ENCODE measurements at regions not wholly inside any gene's neighbourhood (a gene's known extent, or its start where the extent isn't known, plus 50 kb on each side); places are given as distances from the start of the nearest gene placed in this dataset.

DNA sequence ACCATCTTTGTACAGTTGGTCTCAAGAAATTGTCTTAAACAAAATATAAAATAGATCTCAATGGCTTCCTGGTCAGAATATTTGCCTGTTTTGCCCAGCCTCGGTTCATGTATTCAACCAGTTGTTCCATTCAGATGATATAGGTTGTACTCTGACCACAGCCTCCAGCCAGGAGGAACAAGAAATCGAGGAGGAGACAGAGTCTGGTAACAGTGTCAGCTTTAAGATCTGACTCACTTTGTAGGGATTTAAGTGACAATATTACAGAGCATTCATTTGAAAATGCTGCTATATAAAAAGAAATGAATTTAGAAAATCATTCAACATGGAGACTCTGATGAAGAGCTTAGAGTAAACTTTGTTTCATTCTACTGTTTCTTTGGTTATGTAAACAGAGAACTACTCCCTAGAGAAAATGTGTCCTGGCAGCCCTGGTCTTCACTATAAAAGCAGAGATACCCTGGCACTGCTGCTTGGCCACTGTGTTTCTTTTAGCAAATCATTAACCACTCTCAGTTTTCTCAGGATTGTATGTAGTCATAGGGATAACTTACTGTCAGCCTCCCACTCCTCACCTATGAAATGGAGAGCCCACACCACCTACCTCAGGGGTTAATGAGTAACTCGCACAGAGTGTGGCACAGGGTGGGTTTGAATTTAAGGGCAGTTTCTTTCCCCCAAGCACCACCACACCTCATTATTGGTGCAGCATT lies 53.5 kb downstream of the PAGE2 start:
- WGBS (ENCODE audit: insufficient coverage): 57% methylated on average over 2 of the region's 3 CpGs
- no peaks in the 10 kb centered on the region for H3K9me3 ChIP-seq (replicated peaks; ENCODE audit: control insufficient read depth, low read depth, low read length)
- peaks cover 2% of the 10 kb centered on the region for H3K27me3 ChIP-seq (ENCODE audit: control insufficient read depth, insufficient read depth, low read length)

DNA sequence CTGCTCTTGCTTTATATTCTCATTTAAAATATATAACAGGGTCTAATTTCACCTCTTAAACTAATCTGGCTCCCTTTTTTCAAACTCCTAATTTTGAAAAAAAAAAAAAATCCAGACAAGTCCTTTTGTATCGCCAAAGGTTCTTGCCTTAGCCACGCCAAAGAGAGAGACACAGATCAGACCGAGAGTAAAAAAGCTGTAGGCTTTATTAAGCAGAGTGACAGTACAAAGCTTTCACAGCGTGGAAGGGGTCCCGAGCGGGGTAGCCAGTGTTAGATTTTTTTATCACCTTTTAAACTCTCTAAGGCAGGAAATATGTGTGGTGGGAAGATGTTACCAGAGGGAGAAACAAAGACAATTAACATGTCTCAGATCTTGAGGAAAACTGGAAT lies 54.1 kb downstream of the PAGE2 start:
- DNase-seq: no peak
- no peak overlapping the region for H3K4me3 ChIP-seq (ENCODE audit: low read length)
- H3K9me3 ChIP-seq (replicated peaks; ENCODE audit: control insufficient read depth, low read depth, low read length): no peaks in the 10 kb centered on the region
- H3K4me1 ChIP-seq (ENCODE audit: control insufficient read depth, insufficient read depth, low read length): no peaks in the 10 kb centered on the region
- H3K27me3 ChIP-seq (ENCODE audit: control insufficient read depth, insufficient read depth, low read length): peaks cover 2% of the 10 kb centered on the region
- no peak overlapping the region for H3K27ac ChIP-seq (ENCODE audit: low read length)
- 41% methylated on average over 3 of the region's 6 CpGs for WGBS (ENCODE audit: insufficient coverage)
- no peaks in the 10 kb centered on the region for H3K36me3 ChIP-seq (ENCODE audit: control insufficient read depth, insufficient read depth, low read length)

More for the DNA sequence above, 53.5 kb downstream of the PAGE2 start:
- no peak for DNase-seq
- H3K4me3 ChIP-seq (ENCODE audit: low read length): no peak overlapping the region
- no peaks in the 10 kb centered on the region for H3K36me3 ChIP-seq (ENCODE audit: control insufficient read depth, insufficient read depth, low read length)
- no peaks in the 10 kb centered on the region for H3K4me1 ChIP-seq (ENCODE audit: control insufficient read depth, insufficient read depth, low read length)
- H3K27ac ChIP-seq (ENCODE audit: low read length): no peak overlapping the region

DNA sequence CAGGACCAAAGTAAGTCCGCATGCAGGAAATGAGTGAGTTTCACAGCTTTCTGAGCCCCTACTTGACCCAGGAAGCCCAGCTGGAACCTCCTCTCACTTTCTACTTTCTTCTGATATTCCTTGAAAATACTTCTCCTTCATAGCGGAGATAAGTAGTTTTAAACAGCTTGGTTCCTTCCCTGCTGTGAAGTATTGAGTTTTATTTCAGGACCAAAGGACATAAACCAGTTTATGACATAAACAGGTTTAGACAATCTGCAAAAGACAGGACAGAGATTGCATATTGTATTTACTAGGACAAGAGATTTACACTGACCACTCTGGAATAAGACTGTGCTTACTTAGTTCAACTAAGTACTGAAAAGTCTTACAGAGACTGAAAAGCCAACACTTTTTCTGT lies 54.8 kb downstream of the PAGE2 start:
- no peak for DNase-seq
- no peaks in the 10 kb centered on the region for H3K4me1 ChIP-seq (ENCODE audit: control insufficient read depth, insufficient read depth, low read length)
- WGBS (ENCODE audit: insufficient coverage): no CpG with 5 or more reads among the region's 2 CpGs
- no peaks in the 10 kb centered on the region for H3K36me3 ChIP-seq (ENCODE audit: control insufficient read depth, insufficient read depth, low read length)
- H3K27me3 ChIP-seq (ENCODE audit: control insufficient read depth, insufficient read depth, low read length): peaks cover 2% of the 10 kb centered on the region
- no peaks in the 10 kb centered on the region for H3K9me3 ChIP-seq (replicated peaks; ENCODE audit: control insufficient read depth, low read depth, low read length)
- H3K27ac ChIP-seq (ENCODE audit: low read length): no peak overlapping the region
- no peak overlapping the region for H3K4me3 ChIP-seq (ENCODE audit: low read length)

DNA sequence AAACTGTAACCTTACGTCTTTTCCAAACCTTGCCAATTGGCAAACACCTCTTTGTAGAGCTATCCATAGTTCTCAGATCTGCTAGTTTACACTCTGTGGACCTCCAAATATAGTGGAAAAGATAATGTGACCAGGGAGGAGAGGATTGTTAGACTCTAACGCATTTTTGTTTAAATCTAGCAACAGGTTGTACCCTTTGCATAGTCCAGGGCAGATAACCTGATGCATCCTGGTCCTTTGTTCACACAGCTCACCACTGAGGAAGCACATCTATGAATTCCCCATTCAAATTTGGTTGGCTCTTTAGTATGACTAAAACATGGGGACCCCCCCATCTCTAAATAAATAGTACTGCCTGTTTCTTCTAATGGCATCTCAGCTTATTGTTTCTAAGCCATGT lies 55.9 kb downstream of the PAGE2 start:
- no peaks in the 10 kb centered on the region for H3K36me3 ChIP-seq (ENCODE audit: control insufficient read depth, insufficient read depth, low read length)
- no peak for DNase-seq
- no peak overlapping the region for H3K27ac ChIP-seq (ENCODE audit: low read length)
- no peak overlapping the region for H3K4me3 ChIP-seq (ENCODE audit: low read length)
- no peaks in the 10 kb centered on the region for H3K27me3 ChIP-seq (ENCODE audit: control insufficient read depth, insufficient read depth, low read length)
- whole genome bisulfite sequencing (ENCODE audit: insufficient coverage): no CpG with 5 or more reads among the region's 2 CpGs
- no peaks in the 10 kb centered on the region for H3K4me1 ChIP-seq (ENCODE audit: control insufficient read depth, insufficient read depth, low read length)
- H3K9me3 ChIP-seq (replicated peaks; ENCODE audit: control insufficient read depth, low read depth, low read length): no peaks in the 10 kb centered on the region

DNA sequence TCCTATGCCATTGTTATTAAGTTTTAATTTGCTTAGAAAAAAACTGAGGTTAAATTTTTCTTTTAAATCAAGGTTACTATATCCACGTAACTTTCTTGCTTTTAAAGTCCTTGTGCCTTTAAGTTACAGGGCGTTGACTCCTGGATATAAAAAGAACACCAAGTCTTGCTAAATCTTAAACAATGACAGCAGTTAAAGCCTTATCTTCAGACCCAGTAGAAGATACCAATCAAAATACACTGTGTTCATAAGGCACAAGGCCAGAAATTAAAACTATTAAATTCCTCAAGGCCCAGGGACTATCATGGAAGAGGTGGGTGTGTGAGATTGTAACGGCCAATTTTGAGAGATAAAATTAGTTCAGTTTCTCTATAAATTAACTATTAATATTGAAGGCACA lies 60.4 kb downstream of the PAGE2 start:
- Histone ChIP-seq H3K36me3 (ENCODE audit: control insufficient read depth, insufficient read depth, low read length) (no peaks in the 10 kb centered on the region), H3K27ac (ENCODE audit: low read length) (no peak overlapping the region), H3K9me3 (replicated peaks; ENCODE audit: control insufficient read depth, low read depth, low read length) (no peaks in the 10 kb centered on the region), H3K4me1 (ENCODE audit: control insufficient read depth, insufficient read depth, low read length) (no peaks in the 10 kb centered on the region), H3K4me3 (ENCODE audit: low read length) (no peak overlapping the region), H3K27me3 (ENCODE audit: control insufficient read depth, insufficient read depth, low read length) (peaks cover 2% of the 10 kb centered on the region)
- WGBS (ENCODE audit: insufficient coverage): no CpG with 5 or more reads among the region's 3 CpGs
- no peak for DNase-seq

DNA sequence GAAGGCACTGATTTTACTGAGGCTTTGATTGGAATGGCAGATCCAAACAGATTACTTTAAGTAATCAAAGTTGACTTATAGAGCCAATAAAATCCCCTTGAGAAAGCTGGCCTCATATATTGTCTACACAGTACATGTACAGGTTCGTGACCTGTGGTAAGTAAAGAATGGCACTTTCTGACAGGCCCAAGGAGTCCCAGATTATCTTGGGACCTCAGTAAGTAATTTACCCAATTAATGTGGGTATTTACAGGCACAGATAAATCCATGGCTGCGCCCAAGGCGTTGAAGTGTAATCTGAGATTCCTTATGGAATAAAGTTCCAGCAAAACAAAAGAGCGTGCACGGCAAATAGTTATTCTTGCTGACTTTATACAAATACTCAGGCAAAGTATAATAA lies 62.4 kb downstream of the PAGE2 start:
- Histone ChIP-seq H3K27me3 (ENCODE audit: control insufficient read depth, insufficient read depth, low read length) (peaks cover 2% of the 10 kb centered on the region), H3K27ac (ENCODE audit: low read length) (no peak overlapping the region), H3K4me3 (ENCODE audit: low read length) (no peak overlapping the region), H3K9me3 (replicated peaks; ENCODE audit: control insufficient read depth, low read depth, low read length) (no peaks in the 10 kb centered on the region), H3K36me3 (ENCODE audit: control insufficient read depth, insufficient read depth, low read length) (no peaks in the 10 kb centered on the region), H3K4me1 (ENCODE audit: control insufficient read depth, insufficient read depth, low read length) (no peaks in the 10 kb centered on the region)
- DNase-seq: no peak
- WGBS (ENCODE audit: insufficient coverage): no CpG with 5 or more reads among the region's 5 CpGs

DNA sequence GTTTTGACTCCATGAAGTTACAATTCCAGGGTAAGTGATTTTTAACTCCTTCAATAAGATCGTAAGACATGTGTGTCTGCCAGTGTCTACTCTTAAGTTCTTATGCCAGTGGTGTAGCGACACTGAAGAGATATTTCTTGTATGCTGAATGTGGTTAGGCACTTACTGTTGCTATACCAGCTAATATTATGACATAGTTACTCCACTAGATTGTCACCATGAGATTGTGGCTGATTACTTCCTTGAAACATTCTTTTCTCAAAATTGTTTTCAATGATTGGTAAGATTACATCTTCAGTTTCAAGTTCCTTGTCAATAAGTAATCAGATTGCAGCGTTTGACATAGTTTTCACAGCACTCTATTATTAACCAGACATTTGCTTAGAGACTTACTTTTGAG lies 60.6 kb upstream of the PAGE5 start:
- no CpG with 5 or more reads among the region's 3 CpGs for WGBS (ENCODE audit: insufficient coverage)
- DNase-seq: no peak
- Histone ChIP-seq H3K27me3 (ENCODE audit: control insufficient read depth, insufficient read depth, low read length) (peaks cover 15% of the 10 kb centered on the region), H3K4me3 (ENCODE audit: low read length) (no peak overlapping the region), H3K9me3 (replicated peaks; ENCODE audit: control insufficient read depth, low read depth, low read length) (no peaks in the 10 kb centered on the region), H3K36me3 (ENCODE audit: control insufficient read depth, insufficient read depth, low read length) (no peaks in the 10 kb centered on the region), H3K27ac (ENCODE audit: low read length) (no peak overlapping the region), H3K4me1 (ENCODE audit: control insufficient read depth, insufficient read depth, low read length) (peaks cover 6% of the 10 kb centered on the region)

DNA sequence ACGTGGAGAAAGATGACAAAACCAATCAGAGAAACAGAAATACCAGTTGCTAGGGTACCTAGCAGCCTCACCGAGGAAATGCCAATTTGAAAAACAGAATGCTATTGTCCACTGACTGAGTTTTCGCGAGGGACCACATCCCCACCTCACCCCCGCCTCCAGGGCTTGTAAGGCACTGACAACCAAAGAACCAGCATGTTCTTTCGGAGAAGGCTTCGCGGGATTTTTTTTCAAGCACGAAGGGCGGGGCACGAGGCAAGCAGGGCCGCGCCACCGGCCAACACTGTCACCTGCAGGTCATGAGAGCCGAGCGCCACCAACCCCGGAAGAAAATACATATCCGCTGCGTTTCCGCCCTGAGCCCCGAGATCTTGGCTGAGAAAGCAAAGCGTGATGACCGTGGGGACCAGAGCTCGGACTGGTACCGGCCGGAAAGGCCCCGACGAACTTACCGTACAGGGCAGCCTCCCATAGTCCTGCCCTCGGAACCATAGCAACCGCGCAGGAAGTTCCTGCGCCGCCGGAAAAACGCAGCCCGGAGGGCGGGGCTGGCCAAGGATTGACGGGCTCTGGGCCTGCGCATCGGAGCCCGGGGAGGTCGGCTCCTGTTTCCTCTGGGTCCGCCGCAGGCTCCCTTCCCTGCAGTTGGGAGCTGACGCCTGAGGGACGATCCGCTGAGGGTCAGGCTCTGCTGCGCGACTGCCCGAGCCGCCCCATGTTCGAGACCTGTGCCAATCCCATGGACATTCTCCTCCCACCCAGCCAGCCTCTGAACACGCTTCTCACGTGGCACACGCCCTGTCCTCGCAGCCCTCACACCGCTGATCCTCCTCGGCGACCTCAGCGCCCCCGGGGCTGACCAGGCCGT lies 59.2 kb upstream of the PAGE5 start:
- Histone ChIP-seq H3K9me3 (replicated peaks; ENCODE audit: control insufficient read depth, low read depth, low read length) (no peaks in the 10 kb centered on the region), H3K4me3 (ENCODE audit: low read length) (peak overlapping the region; percentile 59), H3K27ac (ENCODE audit: low read length) (peak overlapping the region; percentile 93), H3K36me3 (ENCODE audit: control insufficient read depth, insufficient read depth, low read length) (no peaks in the 10 kb centered on the region), H3K27me3 (ENCODE audit: control insufficient read depth, insufficient read depth, low read length) (peaks cover 17% of the 10 kb centered on the region), H3K4me1 (ENCODE audit: control insufficient read depth, insufficient read depth, low read length) (peaks cover 6% of the 10 kb centered on the region)
- WGBS (ENCODE audit: insufficient coverage): 31% methylated on average over 60 of the region's 63 CpGs
- peak; percentile 96 for DNase-seq

DNA sequence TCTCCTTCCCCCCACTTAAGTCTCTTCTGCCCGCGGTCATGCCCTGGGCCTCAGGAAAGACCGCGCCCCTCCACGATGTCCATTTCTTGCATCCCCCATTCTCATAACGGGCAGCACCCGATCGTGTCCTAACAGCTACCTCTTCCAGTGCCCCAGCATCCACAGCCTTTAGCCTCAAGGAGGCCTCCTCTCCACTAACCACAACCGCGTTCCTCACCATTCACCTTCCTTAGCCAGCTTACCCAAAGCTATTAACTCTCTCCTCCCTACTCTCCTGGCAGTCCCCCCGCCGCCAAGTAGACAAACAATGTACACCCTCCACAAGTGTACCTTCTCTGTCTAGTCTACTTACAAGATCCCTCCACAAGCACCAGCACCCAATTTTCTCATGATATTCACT lies 58.6 kb upstream of the PAGE5 start:
- no peaks in the 10 kb centered on the region for H3K9me3 ChIP-seq (replicated peaks; ENCODE audit: control insufficient read depth, low read depth, low read length)
- peaks cover 6% of the 10 kb centered on the region for H3K4me1 ChIP-seq (ENCODE audit: control insufficient read depth, insufficient read depth, low read length)
- H3K36me3 ChIP-seq (ENCODE audit: control insufficient read depth, insufficient read depth, low read length): no peaks in the 10 kb centered on the region
- H3K4me3 ChIP-seq (ENCODE audit: low read length): peak overlapping the region; percentile 59
- 48% methylated on average over 12 of the region's 12 CpGs for WGBS (ENCODE audit: insufficient coverage)
- H3K27ac ChIP-seq (ENCODE audit: low read length): peak overlapping the region; percentile 93
- no peak for DNase-seq
- peaks cover 17% of the 10 kb centered on the region for H3K27me3 ChIP-seq (ENCODE audit: control insufficient read depth, insufficient read depth, low read length)

DNA sequence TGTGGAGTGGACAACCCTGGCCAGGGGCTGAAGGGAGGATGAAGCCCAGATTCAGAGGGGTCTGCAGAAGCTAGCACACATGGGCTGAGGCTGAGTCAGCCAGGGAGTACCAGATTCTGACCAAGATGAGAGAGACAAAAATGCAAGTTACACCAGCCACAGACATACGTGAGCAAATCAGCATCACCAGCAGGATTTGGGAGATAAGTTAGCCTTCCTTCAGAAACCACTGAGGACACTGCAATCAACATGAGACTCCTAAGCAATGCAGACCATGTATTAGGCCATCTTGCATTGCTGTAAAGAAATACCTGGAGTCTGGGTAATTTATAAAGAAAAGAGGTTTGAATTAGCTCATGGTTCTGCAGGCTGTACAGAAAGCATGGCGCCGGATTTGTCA lies 57.0 kb upstream of the PAGE5 start:
- 69% methylated on average over 2 of the region's 3 CpGs for WGBS (ENCODE audit: insufficient coverage)

More for the DNA sequence above, 57.0 kb upstream of the PAGE5 start:
- Histone ChIP-seq H3K4me1 (ENCODE audit: control insufficient read depth, insufficient read depth, low read length) (peaks cover 6% of the 10 kb centered on the region), H3K36me3 (ENCODE audit: control insufficient read depth, insufficient read depth, low read length) (no peaks in the 10 kb centered on the region), H3K27ac (ENCODE audit: low read length) (no peak overlapping the region), H3K4me3 (ENCODE audit: low read length) (no peak overlapping the region), H3K9me3 (replicated peaks; ENCODE audit: control insufficient read depth, low read depth, low read length) (no peaks in the 10 kb centered on the region), H3K27me3 (ENCODE audit: control insufficient read depth, insufficient read depth, low read length) (peaks cover 17% of the 10 kb centered on the region)
- DNase-seq: no peak

All from muscle of leg (tissue), 3 donors.